Fibroblast of lung (primary cell): ENCODE measurements at regions not wholly inside any gene's neighbourhood (a gene's known extent, or its start where the extent isn't known, plus 50 kb on each side); places are given as distances from the start of the nearest gene placed in this dataset.

ENCODE experiments used
- EZH2 ChIP-seq: IDR thresholded peaks from 2 replicates; pipeline ENCODE4 v1.5.1; 2012; ENCODE audit warnings: low read length, control low read depth, mild to moderate bottlenecking; ENCODE audit errors: missing control alignments
- TF ChIP-seq, protein P1 (sequence below), 2 donors: IDR thresholded peaks in 1 of 2; conservative IDR thresholded peaks in 1 of 2; 1 replicate in 1 of 2; 2 replicates in 1 of 2; pipeline ENCODE4 v1.5.1; 2011 to 2012; ENCODE audit warnings: low read length in 2 of 2, control low read depth in 1 of 2, inconsistent platforms in 1 of 2, low read depth in 1 of 2, mild to moderate bottlenecking in 1 of 2

DNA sequence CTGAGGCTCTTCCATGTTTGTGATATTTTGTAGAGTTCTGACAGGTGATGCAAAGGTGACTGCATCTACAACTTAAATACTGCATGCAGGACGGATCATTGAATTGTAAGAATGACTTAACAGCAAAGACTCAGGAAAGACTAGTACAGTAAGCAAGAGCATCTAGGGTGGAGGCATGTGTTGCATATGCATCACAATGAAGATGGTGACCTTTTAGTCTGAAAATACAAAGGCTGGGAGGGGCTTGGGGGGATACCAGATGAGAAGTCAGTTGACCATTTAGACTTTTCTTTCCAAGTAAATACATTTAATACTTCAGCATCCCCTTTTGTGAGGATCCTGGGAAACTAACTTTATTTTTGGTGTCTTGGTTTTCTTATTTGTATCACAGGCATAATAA is 145.5 kb downstream of the NUF2 start:
- TF ChIP-seq, protein P1, sequence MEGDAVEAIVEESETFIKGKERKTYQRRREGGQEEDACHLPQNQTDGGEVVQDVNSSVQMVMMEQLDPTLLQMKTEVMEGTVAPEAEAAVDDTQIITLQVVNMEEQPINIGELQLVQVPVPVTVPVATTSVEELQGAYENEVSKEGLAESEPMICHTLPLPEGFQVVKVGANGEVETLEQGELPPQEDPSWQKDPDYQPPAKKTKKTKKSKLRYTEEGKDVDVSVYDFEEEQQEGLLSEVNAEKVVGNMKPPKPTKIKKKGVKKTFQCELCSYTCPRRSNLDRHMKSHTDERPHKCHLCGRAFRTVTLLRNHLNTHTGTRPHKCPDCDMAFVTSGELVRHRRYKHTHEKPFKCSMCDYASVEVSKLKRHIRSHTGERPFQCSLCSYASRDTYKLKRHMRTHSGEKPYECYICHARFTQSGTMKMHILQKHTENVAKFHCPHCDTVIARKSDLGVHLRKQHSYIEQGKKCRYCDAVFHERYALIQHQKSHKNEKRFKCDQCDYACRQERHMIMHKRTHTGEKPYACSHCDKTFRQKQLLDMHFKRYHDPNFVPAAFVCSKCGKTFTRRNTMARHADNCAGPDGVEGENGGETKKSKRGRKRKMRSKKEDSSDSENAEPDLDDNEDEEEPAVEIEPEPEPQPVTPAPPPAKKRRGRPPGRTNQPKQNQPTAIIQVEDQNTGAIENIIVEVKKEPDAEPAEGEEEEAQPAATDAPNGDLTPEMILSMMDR (conservative IDR thresholded peaks at IDR 0.05 in 1 of 2, IDR thresholded peaks at IDR 0.05 in 1 of 2; ENCODE audit: low read depth in 1 of 2, low read length in 2 of 2), result no peak
- no peak for TF ChIP-seq EZH2
